Body of pancreas (tissue), 4 donors: ENCODE measurements at regions not wholly inside any gene's neighbourhood (a gene's known extent, or its start where the extent isn't known, plus 50 kb on each side); places are given as distances from the start of the nearest gene placed in this dataset.

ENCODE experiments used
- ATAC-seq: fragments of 150-250 bp; one replicate; pipeline ENCODE4 v1.9.1; 2016
- DNase-seq, 4 donors: peaks; one replicate each; pipeline ENCODE4 v3.0.0-alpha.2; 2019
- H3K27ac ChIP-seq, 4 donors: fragments of 200-600 bp; sonication (generic); 1 replicate in 3 of 4; 2 replicates in 1 of 4; pipeline versions ENCODE4 v1.5.1 to v1.6.1; 2016 to 2019; ENCODE audit warnings: mild to moderate bottlenecking in 1 of 4, mixed read lengths in 1 of 4, moderate library complexity in 1 of 4
- H3K27me3 ChIP-seq, 2 donors: fragments of 200-600 bp; sonication (generic); one replicate each; pipeline ENCODE4 v1.6.0; 2016; ENCODE audit warnings: mild to moderate bottlenecking in 1 of 2
- H3K36me3 ChIP-seq, 2 donors: fragments of 200-600 bp; sonication (generic); replicated peaks in 1 of 2; 2 replicates each; pipeline ENCODE4 v1.5.1; 2016; ENCODE audit warnings: low read depth in 2 of 2; ENCODE audit not compliant: insufficient read depth in 1 of 2
- H3K4me1 ChIP-seq: fragments of 200-600 bp; sonication (generic); one replicate; pipeline ENCODE4 v1.6.0; 2016
- H3K4me3 ChIP-seq, 2 donors: fragments of 200-600 bp; sonication (generic); 1 replicate in 1 of 2; 2 replicates in 1 of 2; pipeline ENCODE4 v1.5.1; 2016 to 2019
- H3K9me3 ChIP-seq, 3 donors: fragments of 200-600 bp; sonication (generic); 1 replicate in 2 of 3; 2 replicates in 1 of 3; pipeline ENCODE4 v1.5.1; 2016
- POLR2A ChIP-seq, 3 donors: fragments of 450-650 bp; IDR thresholded peaks; one replicate each; pipeline ENCODE4 v1.6.1; 2016; ENCODE audit warnings: antibody characterized with exemption in 3 of 3, mild to moderate bottlenecking in 2 of 3
- WGBS, 2 donors: methylation state at CpG; one replicate each; pipeline ENCODE4 v1.1.5; 2017; 5-methylcytosine and 5-hydroxymethylcytosine counted together
- intact Hi-C: fragments of 100-400 bp; cut with DNase I; formaldehyde crosslinking; loops from one replicate; pipeline ENCODE4 v1.15.1; 2023
- TF ChIP-seq, protein P1 (sequence below), 7 experiments: fragments of 450-650 bp in 4 of 7; fragments of 200-600 bp in 3 of 7; sonication (generic) in 3 of 7; IDR thresholded peaks; one replicate each; pipeline ENCODE4 v1.5.1; 2016 to 2019; ENCODE audit warnings: antibody characterized with exemption in 7 of 7

DNA sequence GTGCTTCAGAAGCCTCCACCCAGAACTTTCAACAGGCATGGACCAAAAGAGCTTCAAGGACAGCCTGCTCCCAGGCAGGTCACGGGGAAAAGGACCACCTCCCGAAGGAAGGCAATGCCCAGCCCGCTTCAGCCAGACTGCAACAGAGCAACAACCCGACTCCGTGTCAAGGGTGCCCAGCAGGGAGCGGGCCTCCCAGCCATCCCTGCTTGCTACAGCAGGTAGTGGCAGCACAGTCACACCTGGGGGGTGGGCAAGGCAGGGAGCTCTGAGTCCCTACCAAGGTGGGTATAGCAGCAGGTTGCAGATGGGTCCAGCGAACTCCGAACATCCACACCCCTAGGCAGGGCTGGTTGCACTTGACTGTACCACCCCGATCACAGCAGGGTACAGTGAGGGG is 467.8 kb upstream of the PFKP start:
- no peaks in the 10 kb centered on the region for H3K9me3 ChIP-seq
- H3K36me3 ChIP-seq, result no peaks in the 10 kb centered on the region
- no peak overlapping the region for H3K4me3 ChIP-seq
- TF ChIP-seq POLR2A (IDR thresholded peaks at IDR 0.05), result no peak
- no peak for ATAC-seq
- no peak for DNase-seq
- no peaks in the 10 kb centered on the region for H3K4me1 ChIP-seq
- intact Hi-C loops, result no loop called here
- no peak overlapping the region for H3K27ac ChIP-seq
- H3K27me3 ChIP-seq, result no peaks in the 10 kb centered on the region
- 68% methylated on average over 8 of the region's 9 CpGs; no CpG with 5 or more reads in 1 of the 2 donors for WGBS, 2 donors

DNA sequence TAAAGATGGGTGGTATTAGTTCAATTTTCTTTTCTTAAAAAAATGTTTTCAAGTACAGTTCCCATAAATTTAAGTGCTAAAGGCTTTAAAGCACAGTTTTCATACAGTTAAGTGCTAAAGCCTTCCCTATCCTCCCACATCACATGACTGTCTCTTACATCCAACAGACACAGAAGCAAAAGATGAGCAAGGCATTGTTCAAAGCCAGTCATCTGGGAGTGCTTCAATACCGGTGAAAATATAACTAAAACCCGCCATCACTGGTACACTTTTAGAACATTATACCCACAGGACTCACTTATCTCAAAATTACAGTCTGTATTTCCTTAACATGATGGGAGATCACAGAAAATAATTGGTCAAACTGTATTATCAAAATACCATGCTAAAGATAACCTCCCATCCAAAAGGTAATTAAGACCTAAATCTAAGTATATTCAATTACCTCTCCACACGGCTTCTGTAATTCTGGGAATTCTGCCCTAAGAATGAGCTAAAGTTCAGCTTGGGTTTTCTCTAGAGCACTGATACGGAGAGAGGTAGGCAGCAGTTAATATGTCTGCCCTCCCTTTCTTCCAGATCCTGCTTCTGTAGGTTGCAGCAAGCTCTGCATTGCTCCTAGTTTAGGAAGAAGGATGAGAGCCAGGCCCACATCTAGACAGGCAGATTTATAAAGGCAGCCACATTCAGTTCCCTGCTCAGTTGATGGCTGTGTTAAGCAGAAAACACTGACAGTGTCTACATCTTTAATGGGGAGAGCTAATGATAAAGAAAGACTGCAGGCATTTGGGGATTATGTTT is 474.8 kb upstream of the PFKP start:
- no peak for DNase-seq
- WGBS, 2 donors, result 39 to 59% methylated on average over 4 of the region's 4 CpGs
- H3K27ac ChIP-seq, result no peak overlapping the region
- no peaks in the 10 kb centered on the region for H3K4me1 ChIP-seq
- no peaks in the 10 kb centered on the region for H3K9me3 ChIP-seq
- no peaks in the 10 kb centered on the region for H3K27me3 ChIP-seq
- H3K36me3 ChIP-seq, result no peaks in the 10 kb centered on the region
- no peak for ATAC-seq
- intact Hi-C loops, result no loop called here
- TF ChIP-seq, protein P1, sequence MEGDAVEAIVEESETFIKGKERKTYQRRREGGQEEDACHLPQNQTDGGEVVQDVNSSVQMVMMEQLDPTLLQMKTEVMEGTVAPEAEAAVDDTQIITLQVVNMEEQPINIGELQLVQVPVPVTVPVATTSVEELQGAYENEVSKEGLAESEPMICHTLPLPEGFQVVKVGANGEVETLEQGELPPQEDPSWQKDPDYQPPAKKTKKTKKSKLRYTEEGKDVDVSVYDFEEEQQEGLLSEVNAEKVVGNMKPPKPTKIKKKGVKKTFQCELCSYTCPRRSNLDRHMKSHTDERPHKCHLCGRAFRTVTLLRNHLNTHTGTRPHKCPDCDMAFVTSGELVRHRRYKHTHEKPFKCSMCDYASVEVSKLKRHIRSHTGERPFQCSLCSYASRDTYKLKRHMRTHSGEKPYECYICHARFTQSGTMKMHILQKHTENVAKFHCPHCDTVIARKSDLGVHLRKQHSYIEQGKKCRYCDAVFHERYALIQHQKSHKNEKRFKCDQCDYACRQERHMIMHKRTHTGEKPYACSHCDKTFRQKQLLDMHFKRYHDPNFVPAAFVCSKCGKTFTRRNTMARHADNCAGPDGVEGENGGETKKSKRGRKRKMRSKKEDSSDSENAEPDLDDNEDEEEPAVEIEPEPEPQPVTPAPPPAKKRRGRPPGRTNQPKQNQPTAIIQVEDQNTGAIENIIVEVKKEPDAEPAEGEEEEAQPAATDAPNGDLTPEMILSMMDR (IDR thresholded peaks at IDR 0.05), result no peak
- TF ChIP-seq POLR2A (IDR thresholded peaks at IDR 0.05), result no peak
- H3K4me3 ChIP-seq, result no peak overlapping the region

DNA sequence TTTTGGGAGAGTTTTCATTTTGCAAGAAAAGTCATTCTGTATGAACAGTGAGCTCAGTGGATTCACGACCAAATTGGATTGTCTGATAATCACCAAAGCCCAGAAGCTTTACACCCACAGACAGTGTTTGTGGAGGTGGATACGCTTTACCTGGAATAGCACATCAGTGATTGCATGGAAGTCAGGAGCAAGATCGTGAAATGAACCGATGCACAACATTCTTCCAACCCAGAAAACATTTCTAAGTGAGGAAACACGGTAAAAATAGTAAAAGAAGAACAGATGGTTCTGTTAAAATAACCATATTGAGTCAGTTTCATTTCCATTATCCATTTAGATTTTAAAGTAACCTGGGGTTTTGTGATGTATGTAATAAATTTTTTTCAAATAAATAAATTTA is 478.2 kb upstream of the PFKP start:
- no peak overlapping the region for H3K27ac ChIP-seq
- H3K4me3 ChIP-seq, result no peak overlapping the region
- ATAC-seq (no peak), DNase-seq (no peak)
- H3K9me3 ChIP-seq, result no peaks in the 10 kb centered on the region
- H3K4me1 ChIP-seq, result no peaks in the 10 kb centered on the region
- TF ChIP-seq POLR2A (IDR thresholded peaks at IDR 0.05), result no peak
- TF ChIP-seq, protein P1 (IDR thresholded peaks at IDR 0.05), result no peak
- H3K27me3 ChIP-seq, result no peaks in the 10 kb centered on the region
- intact Hi-C loops, result no loop called here
- H3K36me3 ChIP-seq, result no peaks in the 10 kb centered on the region
- WGBS, 2 donors, result 59 to 67% methylated on average over 5 of the region's 5 CpGs

DNA sequence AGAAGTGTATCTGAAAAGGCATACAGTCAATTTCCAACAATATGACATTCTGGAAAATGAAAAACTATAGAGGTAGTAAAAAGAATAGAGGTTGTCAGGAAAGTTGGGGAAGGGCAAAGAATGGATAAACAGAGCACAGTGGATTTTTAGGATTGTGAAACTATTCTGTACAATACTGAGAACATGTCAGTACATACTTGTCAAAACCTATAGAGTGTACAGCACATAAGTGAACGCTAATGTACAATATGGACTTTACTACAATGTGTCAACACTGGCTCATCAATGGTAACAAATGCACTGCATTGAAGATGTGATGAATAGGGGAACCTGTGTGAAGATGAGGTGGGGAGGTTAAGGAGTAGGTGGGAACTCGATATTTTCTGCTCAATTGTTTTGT is 483.0 kb upstream of the PFKP start:
- ATAC-seq (no peak), DNase-seq (no peak)
- no peak overlapping the region for H3K4me3 ChIP-seq
- H3K27ac ChIP-seq, result no peak overlapping the region
- H3K4me1 ChIP-seq, result no peaks in the 10 kb centered on the region
- no peaks in the 10 kb centered on the region for H3K36me3 ChIP-seq
- no peaks in the 10 kb centered on the region for H3K9me3 ChIP-seq
- H3K27me3 ChIP-seq, result no peaks in the 10 kb centered on the region
- WGBS, 2 donors, result 72 to 87% methylated on average over 2 of the region's 2 CpGs
- no peak for TF ChIP-seq POLR2A (IDR thresholded peaks at IDR 0.05)
- TF ChIP-seq, protein P1 (IDR thresholded peaks at IDR 0.05), result no peak
- intact Hi-C loops, result no loop called here

DNA sequence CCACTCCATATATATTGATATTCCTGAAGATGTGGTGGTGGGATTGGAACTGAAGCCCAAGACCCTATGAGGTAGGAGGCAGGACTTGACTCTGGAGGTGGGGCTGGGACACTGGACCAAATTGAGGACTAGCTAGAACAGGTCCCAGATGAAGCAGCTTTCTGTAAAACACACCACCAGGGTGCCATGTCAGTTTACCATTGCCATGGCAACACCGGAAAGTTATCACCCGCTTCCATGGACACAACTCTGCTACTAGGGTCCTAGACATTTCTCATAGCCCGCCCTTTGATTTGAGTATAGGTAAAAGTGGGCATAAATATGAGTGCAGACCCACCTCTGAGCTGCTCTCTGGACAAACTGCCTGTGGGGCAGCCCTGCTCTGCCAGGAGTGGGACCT is 490.5 kb upstream of the PFKP start:
- Histone ChIP-seq H3K27ac (no peak overlapping the region), H3K4me3 (no peak overlapping the region), H3K36me3 (no peaks in the 10 kb centered on the region), H3K4me1 (no peaks in the 10 kb centered on the region), H3K9me3 (no peaks in the 10 kb centered on the region), H3K27me3 (no peaks in the 10 kb centered on the region)
- 30 to 39% methylated on average over 2 to 3 of the region's 3 CpGs for WGBS, 2 donors
- ATAC-seq (no peak), DNase-seq (no peak)
- TF ChIP-seq, protein P1 (IDR thresholded peaks at IDR 0.05), result no peak
- TF ChIP-seq POLR2A (IDR thresholded peaks at IDR 0.05), result no peak
- intact Hi-C loops, result no loop called here
